Endothelial cell of umbilical vein (primary cell): ENCODE measurements at regions not wholly inside any gene's neighbourhood (a gene's known extent, or its start where the extent isn't known, plus 50 kb on each side); places are given as distances from the start of the nearest gene placed in this dataset.

Experiments
- CTCF ChIP-seq, 2 donors: IDR thresholded peaks; 1 replicate in 1 of 2; 2 replicates in 1 of 2; pipeline ENCODE4 v1.5.1; 2011; ENCODE audit warnings: low read length in 2 of 2, mild to moderate bottlenecking in 2 of 2, moderate library complexity in 2 of 2, control low read depth in 1 of 2, inconsistent platforms in 1 of 2, low read depth in 1 of 2; ENCODE audit not compliant: insufficient read depth in 1 of 2; ENCODE audit errors: extremely low read depth in 1 of 2
- EZH2 ChIP-seq: IDR thresholded peaks from 2 replicates; pipeline ENCODE4 v1.6.1; 2012; ENCODE audit warnings: borderline replicate concordance, low read depth, mild to moderate bottlenecking, moderate library complexity, low read length, inconsistent platforms; ENCODE audit not compliant: severe bottlenecking
- FOS ChIP-seq: IDR thresholded peaks from 2 replicates; pipeline ENCODE4 v1.6.1; 2011; ENCODE audit warnings: mild to moderate bottlenecking, low read length, moderate library complexity, borderline replicate concordance; ENCODE audit not compliant: insufficient read depth
- JUN ChIP-seq: IDR thresholded peaks from 2 replicates; pipeline ENCODE4 v1.6.1; 2011; ENCODE audit warnings: borderline replicate concordance, low read depth; ENCODE audit not compliant: insufficient read length, insufficient read depth
- POLR2AphosphoS5 ChIP-seq: IDR thresholded peaks from 2 replicates; pipeline ENCODE4 v1.6.1; 2012; ENCODE audit warnings: low read depth, mild to moderate bottlenecking, control low read depth, low read length, moderate library complexity; ENCODE audit not compliant: insufficient read depth

GRCh38 chr10:121294630-121295029 lies 303.6 kb downstream of the FGFR2 start:
- TF ChIP-seq CTCF (IDR thresholded peaks at IDR 0.05; ENCODE audit: extremely low read depth in 1 of 2, insufficient read depth in 1 of 2, low read depth in 1 of 2, low read length in 2 of 2) (no peak), POLR2AphosphoS5 (no peak), FOS (no peak), EZH2 (no peak), JUN (no peak)
